Effector memory CD4-positive, alpha-beta T cell (primary cell): ENCODE measurements at regions not wholly inside any gene's neighbourhood (a gene's known extent, or its start where the extent isn't known, plus 50 kb on each side); places are given as distances from the start of the nearest gene placed in this dataset.

Source experiments
- DNase-seq, 3 donors: peaks; one replicate each; pipeline ENCODE4 v3.0.0-alpha.2; 2020
- H3K27ac ChIP-seq: 2 replicates; pipeline ENCODE4 v1.7.0; 2013; ENCODE audit warnings: mild to moderate bottlenecking, low read length, moderate library complexity; ENCODE audit not compliant: insufficient read depth, poor library complexity, severe bottlenecking
- H3K27me3 ChIP-seq: replicated peaks from 2 replicates; pipeline ENCODE4 v1.7.0; 2013; ENCODE audit warnings: mild to moderate bottlenecking, low read length; ENCODE audit not compliant: insufficient read depth, control insufficient read depth, poor library complexity, severe bottlenecking
- H3K36me3 ChIP-seq: 2 replicates; pipeline ENCODE4 v1.7.0; 2013; ENCODE audit warnings: mild to moderate bottlenecking, low read length, moderate library complexity; ENCODE audit not compliant: control insufficient read depth, insufficient read depth
- H3K4me1 ChIP-seq: 2 replicates; pipeline ENCODE4 v1.7.0; 2013; ENCODE audit warnings: low read length, mild to moderate bottlenecking; ENCODE audit not compliant: control insufficient read depth, insufficient read depth, poor library complexity, severe bottlenecking
- H3K4me3 ChIP-seq: 2 replicates; pipeline ENCODE4 v1.7.0; 2013; ENCODE audit warnings: low read length, low read depth, mild to moderate bottlenecking; ENCODE audit not compliant: insufficient read depth, poor library complexity, severe bottlenecking
- H3K9me3 ChIP-seq: 2 replicates; pipeline ENCODE4 v1.7.0; 2013; ENCODE audit warnings: mild to moderate bottlenecking, low read length, moderate library complexity; ENCODE audit not compliant: control insufficient read depth

GRCh38 chr2:226667736-226668135, 131.9 kb downstream of the IRS1 start:
- no peaks in the 10 kb centered on the region for H3K9me3 ChIP-seq
- H3K27me3 ChIP-seq: no peaks in the 10 kb centered on the region

DNA sequence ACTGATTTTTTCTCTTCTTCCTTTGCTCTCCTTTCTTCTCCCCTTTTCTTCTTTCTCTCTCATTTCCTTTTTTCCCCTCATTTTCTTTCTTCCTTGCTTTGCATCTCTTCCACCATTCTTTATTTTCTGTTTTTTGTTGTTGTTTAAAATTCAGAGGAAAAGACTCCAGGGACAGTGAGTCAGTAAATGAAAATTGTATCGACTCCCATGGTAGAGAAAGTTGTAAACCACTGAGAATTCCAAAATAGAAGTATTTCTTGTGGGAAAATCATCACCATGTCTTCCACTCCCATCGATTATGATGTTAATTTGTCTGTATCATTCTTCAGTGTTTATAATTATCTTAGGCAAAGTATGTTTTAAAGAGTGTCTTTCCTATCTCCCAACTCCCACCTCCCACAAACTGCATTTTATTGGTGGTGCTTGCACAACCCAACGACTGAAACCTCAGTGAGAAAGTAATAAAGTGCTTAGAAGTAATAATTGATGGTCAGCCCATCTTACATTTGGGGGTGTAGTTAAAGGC, 134.3 kb downstream of the IRS1 start:
- no peak overlapping the region for H3K27ac ChIP-seq
- H3K4me3 ChIP-seq: no peak overlapping the region
- no peaks in the 10 kb centered on the region for H3K4me1 ChIP-seq
- no peak for DNase-seq
- no peaks in the 10 kb centered on the region for H3K27me3 ChIP-seq
- no peaks in the 10 kb centered on the region for H3K9me3 ChIP-seq
- no peaks in the 10 kb centered on the region for H3K36me3 ChIP-seq

More at GRCh38 chr2:226667736-226668135, 131.9 kb downstream of the IRS1 start:
- Histone ChIP-seq H3K4me3 (no peak overlapping the region), H3K27ac (no peak overlapping the region), H3K36me3 (no peaks in the 10 kb centered on the region), H3K4me1 (no peaks in the 10 kb centered on the region)
- no peak for DNase-seq

- no peak for DNase-seq
- no peaks in the 10 kb centered on the region for H3K9me3 ChIP-seq
- H3K4me3 ChIP-seq: no peak overlapping the region
- no peaks in the 10 kb centered on the region for H3K36me3 ChIP-seq
- H3K27me3 ChIP-seq: no peaks in the 10 kb centered on the region
- H3K4me1 ChIP-seq: no peaks in the 10 kb centered on the region
- H3K27ac ChIP-seq: no peak overlapping the region
Observed at GRCh38 chr2:226664661-226665060, 135.0 kb downstream of the IRS1 start.

GRCh38 chr2:226664140-226664539, 135.5 kb downstream of the IRS1 start:
- Histone ChIP-seq H3K27me3 (no peaks in the 10 kb centered on the region), H3K4me1 (no peaks in the 10 kb centered on the region), H3K4me3 (no peak overlapping the region)

DNA sequence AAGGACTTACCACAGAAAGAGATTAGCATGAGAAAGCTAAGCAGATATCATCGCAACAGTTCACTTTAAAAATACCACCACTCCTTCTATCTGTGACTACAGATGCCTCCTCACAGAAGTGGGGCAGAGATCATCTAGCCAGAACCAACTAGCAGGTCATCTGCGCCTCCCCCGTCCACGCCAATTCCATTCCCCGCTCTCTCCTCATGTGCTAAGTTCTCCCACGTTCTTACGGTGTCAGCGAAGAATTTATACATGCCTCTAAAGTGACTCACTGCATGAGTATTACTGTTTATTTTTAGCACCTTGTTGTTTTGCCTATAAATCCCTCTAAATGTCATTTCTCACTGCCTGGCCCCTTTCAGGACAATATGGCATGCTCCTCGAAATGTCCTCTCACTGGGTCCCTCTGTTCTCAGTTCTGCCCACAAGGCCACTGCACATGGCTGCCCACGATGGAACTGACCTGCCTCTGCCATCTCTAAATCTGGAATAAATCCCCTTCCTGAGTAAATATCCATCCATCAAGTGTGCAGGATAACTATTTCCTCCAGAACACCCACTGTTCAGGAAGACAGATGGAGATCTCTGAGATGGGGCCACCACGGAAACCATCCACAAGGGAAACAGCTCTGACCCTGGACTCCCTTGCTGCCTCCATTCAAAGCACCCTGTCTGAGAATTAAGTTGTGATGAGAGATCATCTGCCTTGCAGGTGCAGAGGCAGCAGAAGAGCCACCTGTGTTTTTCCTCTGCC, 137.7 kb downstream of the IRS1 start:
- no peak for DNase-seq
- H3K9me3 ChIP-seq: no peaks in the 10 kb centered on the region
- H3K4me1 ChIP-seq: no peaks in the 10 kb centered on the region
- H3K27me3 ChIP-seq: no peaks in the 10 kb centered on the region
- H3K4me3 ChIP-seq: no peak overlapping the region
- H3K36me3 ChIP-seq: no peaks in the 10 kb centered on the region
- H3K27ac ChIP-seq: no peak overlapping the region

More at GRCh38 chr2:226664140-226664539, 135.5 kb downstream of the IRS1 start:
- Histone ChIP-seq H3K27ac (no peak overlapping the region), H3K36me3 (no peaks in the 10 kb centered on the region), H3K9me3 (no peaks in the 10 kb centered on the region)
- no peak for DNase-seq

GRCh38 chr2:226660526-226660925, 139.1 kb downstream of the IRS1 start:
- Histone ChIP-seq H3K9me3 (no peaks in the 10 kb centered on the region), H3K4me3 (no peak overlapping the region), H3K4me1 (no peaks in the 10 kb centered on the region), H3K27me3 (no peaks in the 10 kb centered on the region), H3K27ac (no peak overlapping the region), H3K36me3 (no peaks in the 10 kb centered on the region)
- DNase-seq: no peak

- no peak overlapping the region for H3K4me3 ChIP-seq
- no peaks in the 10 kb centered on the region for H3K36me3 ChIP-seq
- H3K9me3 ChIP-seq: no peaks in the 10 kb centered on the region
- H3K4me1 ChIP-seq: no peaks in the 10 kb centered on the region
- no peak overlapping the region for H3K27ac ChIP-seq
- no peak for DNase-seq
- no peaks in the 10 kb centered on the region for H3K27me3 ChIP-seq
Observed at GRCh38 chr2:226660124-226660523, 139.5 kb downstream of the IRS1 start.

- Histone ChIP-seq H3K4me3 (no peak overlapping the region), H3K9me3 (no peaks in the 10 kb centered on the region), H3K4me1 (no peaks in the 10 kb centered on the region), H3K27me3 (no peaks in the 10 kb centered on the region), H3K27ac (no peak overlapping the region), H3K36me3 (no peaks in the 10 kb centered on the region)
- DNase-seq: no peak
Observed at GRCh38 chr2:226659410-226659809, 140.2 kb downstream of the IRS1 start.

DNA sequence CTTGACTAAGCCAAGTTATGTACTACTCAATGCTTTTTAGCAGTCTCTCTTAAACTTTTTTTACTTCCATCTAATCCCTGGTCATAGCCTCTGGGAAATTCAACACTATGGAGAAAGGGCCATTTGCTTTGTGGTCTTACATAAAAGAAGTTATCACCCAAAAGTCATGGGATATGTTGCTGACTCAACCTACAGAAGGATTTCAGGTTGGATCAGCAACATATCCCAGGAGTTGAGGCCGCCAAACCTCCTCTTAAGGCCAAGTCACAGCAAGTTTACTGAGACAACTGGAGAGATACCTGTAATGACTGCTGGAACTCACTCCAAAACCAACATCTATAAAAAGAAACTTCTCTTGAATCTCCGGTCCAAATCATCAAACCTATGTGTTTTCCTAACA, 141.1 kb downstream of the IRS1 start:
- Histone ChIP-seq H3K4me3 (no peak overlapping the region), H3K36me3 (no peaks in the 10 kb centered on the region), H3K9me3 (no peaks in the 10 kb centered on the region), H3K27ac (no peak overlapping the region), H3K27me3 (no peaks in the 10 kb centered on the region), H3K4me1 (no peaks in the 10 kb centered on the region)
- DNase-seq: no peak

DNA sequence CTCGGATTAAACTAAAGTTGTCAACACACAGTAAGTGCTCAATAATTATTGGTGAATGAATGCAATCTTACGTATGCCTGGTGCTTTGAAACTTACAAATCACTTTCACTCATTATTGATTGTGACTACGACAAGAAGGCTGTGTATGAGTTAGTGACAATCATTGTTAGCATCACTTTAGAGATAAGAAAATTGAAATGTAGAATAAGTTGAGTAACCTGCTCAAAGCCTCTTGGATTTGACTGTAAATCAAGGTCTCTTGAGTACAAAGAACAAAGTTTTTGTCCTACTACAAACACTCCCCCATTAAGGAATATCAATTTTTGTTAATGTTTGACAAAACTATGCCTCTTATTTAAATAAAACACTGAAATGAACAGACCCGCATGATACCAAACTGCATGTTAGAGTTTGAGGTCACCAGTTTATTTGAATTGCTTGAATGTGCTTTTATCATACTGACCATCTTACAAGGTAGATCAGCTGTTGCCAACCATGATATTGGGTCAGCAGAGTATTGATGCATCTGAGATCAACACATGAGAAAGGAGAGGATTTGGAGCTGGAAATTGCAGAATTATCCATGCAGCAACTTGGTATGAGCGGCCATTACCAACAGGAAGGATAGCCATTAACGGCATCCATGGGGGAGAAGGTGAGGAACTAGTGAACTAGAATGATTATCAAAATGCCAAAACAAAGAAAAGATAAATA, 142.1 kb downstream of the IRS1 start:
- H3K36me3 ChIP-seq: no peaks in the 10 kb centered on the region
- no peaks in the 10 kb centered on the region for H3K27me3 ChIP-seq
- H3K4me1 ChIP-seq: no peaks in the 10 kb centered on the region
- no peaks in the 10 kb centered on the region for H3K9me3 ChIP-seq
- H3K4me3 ChIP-seq: no peak overlapping the region
- no peak for DNase-seq
- H3K27ac ChIP-seq: no peak overlapping the region
